ENCODE measurements at regions not wholly inside any gene's neighbourhood (a gene's known extent, or its start where the extent isn't known, plus 50 kb on each side); places are given as distances from the start of the nearest gene placed in this dataset.
"Not testable (repeated sequence)": the region's sequence is repeated elsewhere in the genome, so short reads cannot be mapped to it uniquely, and the experiment has no call there.

- Histone ChIP-seq H3K27me3 (no peaks in the 10 kb centered on the region), H3K27ac (no peak overlapping the region), H3K4me1 (peaks cover 0 to 2% (median 0%) of the 10 kb centered on the region in 4 donors), H3K36me3 (no peaks in the 10 kb centered on the region), H3K9me3 (no peaks in the 10 kb centered on the region), H3K4me3 (no peak overlapping the region)
- TF ChIP-seq POLR2A (IDR thresholded peaks at IDR 0.05) (no peak), CTCF (IDR thresholded peaks at IDR 0.05) (no peak), EP300 (IDR thresholded peaks at IDR 0.05) (no peak)
- no peak for DNase-seq (ENCODE audit: low spot score in 2 of 2)
- WGBS, 2 donors = 31 to 38% methylated on average over 6 of the region's 6 CpGs
Observed at GRCh38 chr13:85557691-85558467, 241.3 kb downstream of the SLITRK6 start.

GRCh38 chr13:85551012-85551411 lies 248.2 kb downstream of the SLITRK6 start:
- 92 to 96% methylated on average over 1 of the region's 1 CpG for WGBS, 2 donors
- no peaks in the 10 kb centered on the region for H3K4me1 ChIP-seq
- DNase-seq (ENCODE audit: low spot score in 2 of 2) = no peak
- no peaks in the 10 kb centered on the region for H3K27me3 ChIP-seq
- TF ChIP-seq CTCF (IDR thresholded peaks at IDR 0.05) = no peak
- H3K36me3 ChIP-seq = no peaks in the 10 kb centered on the region
- no peak overlapping the region for H3K27ac ChIP-seq
- no peak overlapping the region for H3K4me3 ChIP-seq
- H3K9me3 ChIP-seq = peaks cover 0 to 13% (median 0%) of the 10 kb centered on the region in 4 donors

- 88 to 89% methylated on average over 2 of the region's 2 CpGs for WGBS, 2 donors
- TF ChIP-seq EP300 (IDR thresholded peaks at IDR 0.05) = no peak
- TF ChIP-seq CTCF (IDR thresholded peaks at IDR 0.05) = no peak
- no peak for TF ChIP-seq POLR2A (IDR thresholded peaks at IDR 0.05)
- Histone ChIP-seq H3K9me3 (peaks cover 0 to 13% (median 0%) of the 10 kb centered on the region in 4 donors), H3K4me3 (no peak overlapping the region), H3K36me3 (no peaks in the 10 kb centered on the region), H3K27ac (no peak overlapping the region), H3K4me1 (no peaks in the 10 kb centered on the region), H3K27me3 (no peaks in the 10 kb centered on the region)
- DNase-seq (ENCODE audit: low spot score in 2 of 2) = no peak
Observed at GRCh38 chr13:85549819-85550218, 249.4 kb downstream of the SLITRK6 start.

GRCh38 chr13:85548845-85549244 lies 250.4 kb downstream of the SLITRK6 start:
- H3K4me1 ChIP-seq; H3K4me3 ChIP-seq; H3K27ac ChIP-seq; H3K27me3 ChIP-seq; H3K36me3 ChIP-seq; DNase-seq (ENCODE audit: low spot score in 2 of 2): not testable (repeated sequence)
- H3K9me3 ChIP-seq = peaks cover 0 to 13% (median 0%) of the 10 kb centered on the region in 4 donors

GRCh38 chr13:85545771-85546170 lies 253.4 kb downstream of the SLITRK6 start:
- Histone ChIP-seq H3K4me3 (no peak overlapping the region), H3K4me1 (no peaks in the 10 kb centered on the region), H3K9me3 (peaks cover 0 to 13% (median 0%) of the 10 kb centered on the region in 4 donors), H3K27ac (no peak overlapping the region), H3K27me3 (no peaks in the 10 kb centered on the region), H3K36me3 (no peaks in the 10 kb centered on the region)
- no peak for DNase-seq (ENCODE audit: low spot score in 2 of 2)
- WGBS, 2 donors = 76 to 79% methylated on average over 5 of the region's 5 CpGs
- TF ChIP-seq POLR2A (IDR thresholded peaks at IDR 0.05) = no peak
- TF ChIP-seq EP300 (IDR thresholded peaks at IDR 0.05) = no peak
- no peak for TF ChIP-seq CTCF (IDR thresholded peaks at IDR 0.05)

All from tibial nerve (tissue), 4 donors.